Epidermal melanocyte (primary cell): ENCODE measurements at regions not wholly inside any gene's neighbourhood (a gene's known extent, or its start where the extent isn't known, plus 50 kb on each side); places are given as distances from the start of the nearest gene placed in this dataset.
"Not testable (repeated sequence)": the region's sequence is repeated elsewhere in the genome, so short reads cannot be mapped to it uniquely, and the experiment has no call there.

Source experiments
- DNase-seq: peaks from one replicate; pipeline ENCODE4 v3.0.0; 2011; ENCODE audit warnings: low spot score; ENCODE audit not compliant: insufficient read length

DNA sequence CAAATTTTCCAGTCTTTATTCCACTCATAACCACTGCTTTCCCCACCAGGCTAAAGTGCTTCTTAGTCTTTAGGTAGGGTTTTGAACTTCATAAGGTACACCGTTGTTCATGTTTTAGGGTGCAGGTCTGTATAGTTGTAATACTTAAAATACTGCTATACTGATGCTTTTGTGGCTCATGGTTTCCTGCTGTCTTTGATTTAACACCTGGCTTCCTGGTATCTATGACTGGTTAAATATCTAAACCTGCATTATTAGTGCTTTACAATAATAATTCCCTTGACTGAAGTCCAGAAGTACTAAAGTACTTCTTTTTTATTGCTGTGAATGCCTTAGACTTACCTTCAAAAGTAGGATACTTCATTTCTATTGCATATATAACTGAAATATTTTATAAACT lies 384.7 kb downstream of the SRGAP2C start:
- no peak for DNase-seq

DNA sequence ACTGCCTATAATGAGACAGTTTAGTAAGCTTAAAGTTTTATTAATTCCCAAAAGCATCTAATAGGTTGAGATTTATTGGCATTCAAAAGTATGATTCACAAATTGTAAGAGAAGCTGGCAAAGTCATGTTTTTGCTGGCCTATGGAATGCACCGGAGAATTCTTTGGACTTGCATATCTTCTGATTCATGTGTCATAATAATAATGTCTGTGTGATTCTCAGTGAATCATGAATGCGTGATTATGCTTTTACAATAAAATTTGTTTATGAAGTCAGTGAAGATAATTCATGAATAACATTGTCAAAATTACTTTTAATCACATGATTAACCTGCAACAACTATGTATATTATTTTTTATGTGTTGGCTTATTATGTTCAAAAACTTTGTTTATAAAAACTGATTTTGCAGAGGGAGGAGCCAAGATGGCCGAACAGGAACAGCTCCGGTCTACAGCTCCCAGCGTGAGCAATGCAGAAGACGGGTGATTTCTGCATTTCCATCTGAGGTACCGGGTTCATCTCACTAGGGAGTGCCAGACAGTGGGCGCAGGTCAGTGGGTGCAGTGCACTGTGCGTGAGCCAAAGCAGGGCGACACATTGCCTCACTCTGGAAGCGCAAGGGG lies 389.2 kb downstream of the SRGAP2C start:
- DNase-seq, result not testable (repeated sequence)

DNA sequence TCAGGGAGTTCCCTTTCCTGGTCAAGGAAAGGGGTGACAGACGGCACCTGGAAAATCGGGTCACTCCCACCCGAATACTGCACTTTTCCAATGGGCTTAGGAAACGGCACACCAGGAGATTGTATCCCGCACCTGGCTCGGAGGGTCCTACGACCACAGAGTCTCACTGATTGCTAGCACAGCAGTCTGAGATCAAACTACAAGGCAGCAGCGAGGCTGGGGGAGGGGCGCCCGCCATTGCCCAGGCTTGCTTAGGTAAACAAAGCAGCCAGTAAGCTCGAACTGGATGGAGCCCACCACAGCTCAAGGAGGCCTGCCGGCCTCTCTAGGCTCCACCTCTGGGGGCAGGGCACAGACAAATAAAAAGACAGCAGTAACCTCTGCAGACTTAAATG lies 389.7 kb downstream of the SRGAP2C start:
- DNase-seq, result not testable (repeated sequence)

DNA sequence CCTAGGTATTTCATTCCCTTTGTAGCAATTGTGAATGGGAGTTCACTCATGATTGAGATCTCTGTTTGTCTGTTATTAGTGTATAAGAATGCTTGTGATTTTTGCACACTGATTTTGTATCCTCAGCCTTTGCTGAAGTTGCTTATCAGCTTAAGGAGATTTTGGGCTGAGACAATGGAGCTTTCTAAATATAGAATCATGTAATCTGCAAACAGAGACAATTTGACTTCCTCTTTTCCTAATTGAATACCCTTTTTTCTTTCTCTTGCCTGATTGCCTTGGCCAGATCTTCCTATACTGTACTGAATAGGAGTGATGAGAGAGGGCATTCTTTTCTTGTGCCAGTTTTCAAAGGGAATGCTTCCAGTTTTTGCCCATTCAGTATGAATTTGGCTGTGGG lies 398.1 kb downstream of the SRGAP2C start:
- DNase-seq, result not testable (repeated sequence)

DNA sequence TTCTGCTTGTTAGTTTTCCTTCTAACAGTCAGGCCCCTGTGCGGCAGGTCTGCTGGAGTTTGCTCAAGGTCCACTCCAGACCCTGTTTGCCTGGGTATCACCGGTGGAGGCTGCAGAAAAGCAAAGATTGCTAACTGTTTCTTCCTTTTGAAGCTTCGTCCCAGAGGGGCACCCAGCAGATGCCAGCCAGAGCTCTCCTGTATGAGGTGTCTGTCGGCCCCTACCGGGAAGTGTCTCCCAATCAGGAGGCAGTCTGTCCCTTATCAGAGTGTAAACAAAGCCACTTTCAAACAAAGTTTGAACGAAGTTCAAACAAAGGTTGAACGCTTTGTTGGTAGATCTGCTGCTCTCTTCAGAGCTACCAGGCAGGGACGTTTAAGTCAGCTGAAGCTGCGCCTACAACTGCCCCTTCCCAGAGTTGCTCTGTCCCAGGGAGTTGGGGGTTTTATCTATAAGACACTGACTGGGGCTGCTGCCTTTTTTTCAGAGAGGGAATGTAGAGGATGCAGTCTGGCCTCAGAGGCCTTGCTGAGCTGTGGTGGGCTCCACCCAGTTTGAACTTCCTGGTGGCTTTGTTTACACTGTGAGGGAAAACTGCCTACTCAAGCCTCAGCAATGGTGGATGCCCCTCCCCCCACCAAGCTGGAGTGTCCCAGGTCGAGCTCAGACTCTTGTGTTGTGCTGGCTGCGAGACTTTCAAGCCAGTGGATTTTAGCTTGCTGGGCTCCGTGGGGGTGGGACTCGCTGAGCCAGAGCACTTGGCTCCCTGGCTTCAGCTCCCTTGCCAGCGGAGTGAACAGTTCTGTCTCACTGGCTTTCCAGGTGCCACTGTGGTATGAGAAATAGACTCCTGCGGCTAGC lies 401.8 kb downstream of the SRGAP2C start:
- DNase-seq, result no peak

DNA sequence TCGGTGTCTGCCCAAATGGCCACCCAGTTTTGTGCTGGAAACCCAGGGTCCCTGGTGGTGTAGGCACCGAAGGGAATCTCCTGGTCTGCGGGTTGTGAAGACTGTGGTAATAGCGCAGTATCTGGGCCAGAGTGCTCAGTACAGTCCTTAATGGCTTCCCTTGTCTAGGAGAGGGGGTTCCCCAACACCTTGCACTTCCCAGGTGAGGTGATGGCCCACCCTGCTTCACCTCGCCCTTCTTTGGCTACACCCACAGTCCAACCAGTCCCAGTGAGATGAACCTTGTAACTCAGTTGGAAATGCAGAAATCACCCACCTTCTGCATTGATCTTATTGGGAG lies 402.4 kb downstream of the SRGAP2C start:
- no peak for DNase-seq

DNA sequence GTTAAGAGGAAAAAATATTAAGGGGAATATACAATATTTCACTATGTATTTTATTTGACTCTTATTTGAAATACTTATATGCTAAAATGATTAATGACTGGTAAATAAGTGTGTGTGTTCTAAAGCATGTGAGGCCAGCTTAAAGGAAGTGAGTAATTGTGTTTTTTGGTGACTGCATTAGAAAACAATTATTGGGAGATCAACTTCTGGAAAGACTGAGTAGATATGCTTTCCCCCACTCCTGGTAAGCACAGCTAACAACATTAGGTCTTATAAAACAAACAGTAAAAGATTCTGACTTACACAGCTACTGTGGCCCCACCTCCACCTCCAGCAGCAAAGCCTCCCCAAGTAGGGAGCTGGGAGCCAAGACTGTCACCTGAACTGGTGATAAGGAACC lies 403.0 kb downstream of the SRGAP2C start:
- DNase-seq, result no peak

DNA sequence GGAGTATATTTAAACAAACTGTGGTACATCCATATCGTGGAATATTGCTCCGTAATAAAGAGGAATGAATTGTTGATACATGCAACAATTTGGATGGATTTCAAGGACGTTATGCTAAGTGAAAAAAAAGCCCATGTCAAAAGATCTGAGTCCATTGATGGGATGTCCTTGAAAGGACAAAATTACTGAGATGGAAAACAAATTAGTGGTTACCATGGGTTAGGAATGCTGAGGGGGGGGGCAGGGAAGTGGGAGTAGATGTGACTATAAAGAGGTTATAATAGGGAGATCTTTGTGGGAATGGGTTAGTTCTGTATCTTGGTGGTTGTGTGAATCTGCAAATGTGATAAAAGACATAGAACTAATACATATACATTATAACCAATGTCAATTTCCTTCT lies 409.3 kb downstream of the SRGAP2C start:
- DNase-seq, result no peak

DNA sequence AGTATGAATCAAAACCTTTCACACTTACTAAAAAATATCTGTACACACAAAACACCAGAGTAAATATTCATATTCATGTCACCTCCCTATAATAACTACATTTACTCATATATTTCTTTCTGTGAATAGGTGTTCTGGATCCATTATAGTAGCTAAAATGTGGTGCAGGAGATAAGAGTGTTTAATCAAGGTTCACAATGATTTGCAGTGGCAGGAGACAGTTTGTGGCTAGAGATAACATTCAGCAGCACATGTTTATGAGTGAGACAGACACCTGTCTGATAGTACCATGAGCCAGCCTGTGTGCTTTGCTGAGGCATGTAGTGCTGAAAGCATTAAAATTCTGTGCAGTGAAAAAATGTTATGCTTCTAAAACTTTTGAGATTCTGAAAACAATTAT lies 410.3 kb downstream of the SRGAP2C start:
- no peak for DNase-seq

DNA sequence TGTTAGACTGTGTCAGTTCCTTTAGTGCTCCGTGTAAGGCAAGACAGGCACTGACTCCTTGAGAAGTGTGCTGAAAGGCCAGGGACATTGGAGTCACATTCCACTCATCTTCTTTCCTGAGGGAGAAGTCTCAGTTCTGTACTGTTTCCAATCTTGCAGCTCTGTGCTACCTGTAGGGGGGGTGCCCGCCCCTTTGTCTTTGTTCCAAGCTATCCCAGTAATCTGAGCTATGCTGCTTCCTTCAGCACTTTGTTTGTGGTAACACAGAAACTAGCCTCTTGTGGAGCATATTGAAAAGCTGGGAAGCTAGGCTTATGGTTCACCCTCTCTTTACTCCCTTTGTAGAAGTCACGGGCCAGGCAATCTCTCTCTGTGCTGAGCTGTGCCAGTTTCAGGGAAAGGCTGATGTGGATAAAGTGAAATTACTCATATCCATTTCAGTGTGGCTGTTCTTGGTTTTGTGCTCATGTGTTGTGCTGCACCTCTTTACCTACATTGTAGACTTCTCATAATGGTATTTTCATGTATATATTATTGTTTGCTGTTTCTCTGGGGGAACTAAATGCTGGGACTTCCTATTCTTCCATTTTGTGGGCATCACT lies 420.2 kb downstream of the SRGAP2C start:
- DNase-seq, result not testable (repeated sequence)

DNA sequence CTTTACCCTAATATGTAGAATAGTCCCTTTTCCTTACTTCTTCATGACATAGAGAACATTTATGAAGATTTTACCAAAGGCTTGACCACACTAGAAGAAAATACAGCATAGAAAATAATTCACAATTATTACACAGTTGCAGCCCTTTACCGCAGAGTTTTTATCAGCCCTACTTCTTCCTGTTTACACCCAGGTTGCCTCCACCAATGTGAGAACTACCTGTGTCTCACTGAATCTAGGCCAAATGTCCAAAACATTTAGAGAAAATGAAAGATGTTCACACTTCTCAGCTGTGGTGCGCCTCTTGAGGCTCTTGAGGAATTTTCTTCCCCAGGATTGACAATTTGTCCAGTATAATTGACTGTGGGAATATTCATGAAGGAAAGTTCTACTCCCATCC lies 422.7 kb downstream of the SRGAP2C start:
- not testable (repeated sequence) for DNase-seq
